GM23338 (cell line): ENCODE measurements at regions not wholly inside any gene's neighbourhood (a gene's known extent, or its start where the extent isn't known, plus 50 kb on each side); places are given as distances from the start of the nearest gene placed in this dataset. TPM values are rescaled to one million over a fixed set of nuclear protein-coding genes. Genes with fewer than 3 reads are reported as not detected.
"Not testable (repeated sequence)": the region's sequence is repeated elsewhere in the genome, so short reads cannot be mapped to it uniquely, and the experiment has no call there.

Experiments
- ATAC-seq: fragments of 200-7000 bp; cut with Tn5 transposase; 3 replicates; pipeline ENCODE4 v1.9.1; 2020
- DNase-seq: peaks from one replicate; pipeline ENCODE4 v3.0.0-alpha.2; 2015; ENCODE audit warnings: low spot score
- H2AFZ ChIP-seq: fragments of 200-600 bp; sonication (generic); 2 replicates; pipeline ENCODE4 v1.8.0; 2016; ENCODE audit warnings: antibody characterized with exemption, mild to moderate bottlenecking, moderate library complexity
- H3F3A ChIP-seq: fragments of 200-600 bp; sonication (generic); replicated peaks from 2 replicates; pipeline ENCODE4 v1.8.0; 2017; ENCODE audit warnings: antibody characterized with exemption, mixed run types, low read depth
- H3K27ac ChIP-seq: fragments of 200-600 bp; sonication (generic); 2 replicates; pipeline ENCODE4 v1.6.1; 2016; ENCODE audit warnings: low read depth
- H3K27me3 ChIP-seq: fragments of 200-600 bp; sonication (generic); 2 replicates; pipeline ENCODE4 v1.8.0; 2016; ENCODE audit warnings: mild to moderate bottlenecking, mixed run types, moderate library complexity; ENCODE audit not compliant: insufficient read depth
- H3K36me3 ChIP-seq: fragments of 200-600 bp; sonication (generic); 2 replicates; pipeline ENCODE4 v1.8.0; 2016; ENCODE audit warnings: mild to moderate bottlenecking; ENCODE audit not compliant: insufficient read depth
- H3K4me1 ChIP-seq: fragments of 200-600 bp; sonication (generic); 2 replicates; pipeline ENCODE4 v1.8.0; 2016; ENCODE audit warnings: mild to moderate bottlenecking, moderate library complexity; ENCODE audit not compliant: insufficient read depth
- H3K4me2 ChIP-seq: fragments of 200-600 bp; sonication (generic); 2 replicates; pipeline ENCODE4 v1.7.1; 2017; ENCODE audit warnings: mixed run types
- H3K4me3 ChIP-seq: fragments of 200-600 bp; sonication (generic); 2 replicates; pipeline ENCODE4 v1.6.1; 2016; ENCODE audit warnings: mixed run types
- H3K79me2 ChIP-seq: fragments of 200-600 bp; sonication (generic); replicated peaks from 2 replicates; pipeline ENCODE4 v1.8.0; 2017; ENCODE audit warnings: mild to moderate bottlenecking; ENCODE audit not compliant: insufficient read depth
- H3K9me2 ChIP-seq: fragments of 200-600 bp; sonication (generic); 2 replicates; pipeline ENCODE4 v1.8.0; 2017; ENCODE audit not compliant: insufficient read depth
- H4K20me1 ChIP-seq: fragments of 200-600 bp; sonication (generic); replicated peaks from 2 replicates; pipeline ENCODE4 v1.8.0; 2017; ENCODE audit warnings: mild to moderate bottlenecking; ENCODE audit not compliant: insufficient read depth
- H3K27ac Mint-ChIP-seq: 2 replicates; pipeline ENCODE4 v1.8.0; 2020; ENCODE audit warnings: inconsistent platforms, mild to moderate bottlenecking, moderate library complexity, mixed read lengths
- H3K27me3 Mint-ChIP-seq: 3 replicates; pipeline ENCODE4 v1.8.0; 2022; ENCODE audit warnings: low read depth, mild to moderate bottlenecking, moderate library complexity, mixed read lengths, inconsistent platforms; ENCODE audit not compliant: insufficient read depth, poor library complexity
- H3K36me3 Mint-ChIP-seq: 3 replicates; pipeline ENCODE4 v1.8.0; 2021; ENCODE audit warnings: low read depth, mild to moderate bottlenecking, inconsistent platforms, moderate library complexity, mixed read lengths
- H3K4me1 Mint-ChIP-seq: 3 replicates; pipeline ENCODE4 v1.8.0; 2020; ENCODE audit warnings: mild to moderate bottlenecking, inconsistent platforms, mixed read lengths
- H3K4me3 Mint-ChIP-seq: 3 replicates; pipeline ENCODE4 v1.8.0; 2021; ENCODE audit warnings: moderate library complexity, mild to moderate bottlenecking, inconsistent platforms, mixed read lengths
- H3K9me3 Mint-ChIP-seq: 3 replicates; pipeline ENCODE4 v1.8.0; 2020; ENCODE audit warnings: moderate library complexity, mild to moderate bottlenecking, inconsistent platforms, mixed read lengths
- ZNF331 ChIP-seq: fragments of 250-450 bp; sonication (Bioruptor Pico); IDR thresholded peaks from 2 replicates; pipeline ENCODE4 v1.5.0; 2020; ENCODE audit warnings: low read depth, mild to moderate bottlenecking, moderate library complexity
- small RNA-seq: library from RNA; depleted of rRNA; stranded (forward); fragments of <200 nt; gene quantifications from one replicate; pipeline ENCODE3, GENCODE V24; 2014; ENCODE audit warnings: low replicate concordance

DNA sequence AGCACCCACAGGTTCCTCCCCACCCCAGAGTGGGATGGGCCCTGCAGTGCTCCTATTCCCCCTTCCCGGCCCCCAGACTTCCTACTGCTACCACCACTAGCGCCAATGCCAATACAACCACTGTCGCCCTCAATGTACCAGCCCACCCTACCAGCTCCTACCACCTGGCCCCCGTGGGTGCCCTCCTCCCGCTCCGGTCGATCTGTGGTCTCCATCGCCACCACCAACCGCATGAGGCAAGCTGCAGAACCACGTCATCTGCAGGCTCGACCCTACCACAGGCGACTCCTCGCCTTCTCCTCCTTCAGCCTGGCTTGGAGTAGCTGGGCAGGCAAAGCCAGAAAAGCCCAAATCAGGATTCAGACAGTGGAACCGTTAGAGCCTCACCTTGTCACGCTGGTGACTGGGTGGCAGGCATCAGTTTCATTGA, 179.3 kb downstream of the POTEB3 start:
- ATAC-seq (no peak), DNase-seq (no peak)
- H3K27ac Mint-ChIP-seq = no peak overlapping the region
- H3K36me3 Mint-ChIP-seq = peaks cover 52% of the 10 kb centered on the region
- no peak overlapping the region for H3K27ac ChIP-seq
- H3K79me2 ChIP-seq = no peaks in the 10 kb centered on the region
- H3K4me2 ChIP-seq = no peak overlapping the region
- H4K20me1 ChIP-seq = no peaks in the 10 kb centered on the region
- H3K27me3 ChIP-seq = no peaks in the 10 kb centered on the region
- no peaks in the 10 kb centered on the region for H3F3A ChIP-seq
- no peaks in the 10 kb centered on the region for H3K9me2 ChIP-seq
- no peak overlapping the region for H2AFZ ChIP-seq
- TF ChIP-seq ZNF331 (CRISPR knock-in tag) = no peak
- H3K27me3 Mint-ChIP-seq = peaks cover 16% of the 10 kb centered on the region
- no peaks in the 10 kb centered on the region; the same call in 2 of the 3 replicates for H3K4me1 Mint-ChIP-seq
- H3K9me3 Mint-ChIP-seq = peaks cover 81% of the 10 kb centered on the region
- peaks cover 28% of the 10 kb centered on the region for H3K36me3 ChIP-seq
- no peaks in the 10 kb centered on the region for H3K4me1 ChIP-seq
- no peak overlapping the region for H3K4me3 ChIP-seq
- no peak overlapping the region for H3K4me3 Mint-ChIP-seq

DNA sequence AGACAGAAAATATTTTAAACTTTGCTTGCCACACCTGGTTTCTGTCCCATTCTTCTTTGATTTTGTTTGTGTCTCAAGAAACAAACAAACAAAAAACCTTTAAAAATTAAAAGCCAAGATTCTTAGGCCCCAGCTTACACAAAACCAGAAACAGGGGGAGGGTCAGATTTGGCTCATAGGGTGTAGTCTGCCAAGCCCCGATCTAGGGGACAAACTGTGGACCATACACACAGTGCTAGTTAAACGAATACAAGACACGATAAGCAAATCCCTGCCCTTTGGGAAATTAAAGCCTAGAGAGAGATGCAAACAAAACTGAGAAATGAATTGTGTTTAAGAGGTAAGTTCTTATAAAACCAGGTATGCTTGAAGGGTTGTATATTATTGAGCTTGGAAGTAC, 181.7 kb downstream of the POTEB3 start:
- not testable (repeated sequence) for DNase-seq, H2AFZ ChIP-seq, H3K4me3 ChIP-seq, H3K9me2 ChIP-seq, H3K4me3 Mint-ChIP-seq, H3K4me1 Mint-ChIP-seq, H3K79me2 ChIP-seq, ATAC-seq, H4K20me1 ChIP-seq, H3K4me1 ChIP-seq, H3K27me3 ChIP-seq, H3K27ac ChIP-seq, H3K4me2 ChIP-seq, H3K27ac Mint-ChIP-seq, H3F3A ChIP-seq
- Mint-ChIP-seq H3K27me3 (peaks cover 16% of the 10 kb centered on the region), H3K9me3 (peaks cover 68% of the 10 kb centered on the region), H3K36me3 (peaks cover 42% of the 10 kb centered on the region)
- peaks cover 15% of the 10 kb centered on the region for H3K36me3 ChIP-seq

DNA sequence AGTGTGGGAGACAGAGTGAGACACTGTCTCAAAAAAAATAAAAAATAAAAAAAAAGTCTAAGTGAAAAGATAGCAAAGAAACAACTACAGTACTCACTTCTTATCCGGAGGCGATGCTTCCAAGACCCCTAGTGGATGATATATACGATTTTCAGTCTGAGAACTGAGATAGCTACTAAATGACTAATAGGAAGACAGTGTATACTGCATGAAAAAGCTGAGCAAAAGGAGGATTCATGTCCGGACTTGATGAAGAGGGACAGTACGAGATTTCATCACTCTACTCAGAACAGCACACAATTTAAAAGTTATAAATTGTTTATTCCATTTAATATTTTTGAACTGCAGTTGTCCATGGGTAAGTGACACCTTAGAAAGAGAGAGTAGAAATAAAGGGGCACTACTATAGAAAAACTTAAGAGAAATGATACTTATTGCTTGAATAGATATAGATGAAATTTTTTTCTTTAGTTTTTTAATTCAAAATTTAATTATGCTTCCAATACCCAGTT, 190.7 kb downstream of the POTEB3 start:
- not testable (repeated sequence) for H3K27ac ChIP-seq, ATAC-seq, H3K36me3 ChIP-seq, H3K36me3 Mint-ChIP-seq, H3K9me2 ChIP-seq, H3K4me3 Mint-ChIP-seq, H3F3A ChIP-seq, H3K27me3 Mint-ChIP-seq, H3K27me3 ChIP-seq, H3K27ac Mint-ChIP-seq, H2AFZ ChIP-seq, H3K4me3 ChIP-seq, H3K4me1 ChIP-seq, H4K20me1 ChIP-seq, H3K4me1 Mint-ChIP-seq, H3K4me2 ChIP-seq, H3K79me2 ChIP-seq, DNase-seq
- H3K9me3 Mint-ChIP-seq = peaks cover 31% of the 10 kb centered on the region

Small RNAs in the stretch of these regions (small RNA-seq; reads per million reads assigned to genes)
- gene RNU6-1235P = not detected
